Myocyte (in vitro differentiated cells): ENCODE measurements at regions not wholly inside any gene's neighbourhood (a gene's known extent, or its start where the extent isn't known, plus 50 kb on each side); places are given as distances from the start of the nearest gene placed in this dataset.
"Not testable (repeated sequence)": the region's sequence is repeated elsewhere in the genome, so short reads cannot be mapped to it uniquely, and the experiment has no call there.

Experiments
- DNase-seq: peaks from one replicate; pipeline ENCODE4 v3.0.0-alpha.2; 2012; ENCODE audit warnings: low read depth

DNA sequence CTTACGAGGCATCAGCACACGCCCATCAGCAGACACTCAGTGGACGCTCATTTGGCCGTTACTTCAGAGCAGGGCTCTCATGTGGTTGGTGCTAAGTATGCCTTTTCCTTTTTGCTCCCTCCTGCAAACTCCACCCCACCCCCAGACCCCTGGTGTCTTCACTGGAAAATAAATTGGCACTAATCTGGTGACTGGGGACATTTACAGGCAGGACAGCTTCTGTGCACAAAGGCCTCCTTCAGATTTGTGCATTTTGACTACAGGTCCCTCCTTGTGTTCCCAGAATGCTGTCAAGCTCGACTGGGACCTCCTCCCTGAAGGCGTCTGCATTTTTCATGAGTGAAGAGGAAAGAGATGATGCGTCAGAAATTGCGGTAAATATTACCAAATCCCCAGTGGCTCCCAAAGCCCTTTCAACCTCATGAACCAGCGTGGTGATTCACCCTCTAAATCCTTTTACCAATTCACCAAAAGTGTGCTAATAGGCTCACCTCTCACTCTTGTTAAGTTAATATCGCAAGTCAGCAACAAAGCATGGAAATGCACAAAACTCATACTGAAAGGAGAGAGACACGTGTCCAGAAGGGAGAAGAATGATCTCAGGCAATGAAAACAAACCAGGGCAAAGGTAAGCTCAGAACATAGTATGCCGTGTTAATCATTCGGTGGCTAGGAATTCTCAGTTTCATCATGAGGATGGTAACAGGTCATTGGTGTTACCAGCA is 119.0 kb downstream of the NKX6-1 start:
- DNase-seq, result no peak

DNA sequence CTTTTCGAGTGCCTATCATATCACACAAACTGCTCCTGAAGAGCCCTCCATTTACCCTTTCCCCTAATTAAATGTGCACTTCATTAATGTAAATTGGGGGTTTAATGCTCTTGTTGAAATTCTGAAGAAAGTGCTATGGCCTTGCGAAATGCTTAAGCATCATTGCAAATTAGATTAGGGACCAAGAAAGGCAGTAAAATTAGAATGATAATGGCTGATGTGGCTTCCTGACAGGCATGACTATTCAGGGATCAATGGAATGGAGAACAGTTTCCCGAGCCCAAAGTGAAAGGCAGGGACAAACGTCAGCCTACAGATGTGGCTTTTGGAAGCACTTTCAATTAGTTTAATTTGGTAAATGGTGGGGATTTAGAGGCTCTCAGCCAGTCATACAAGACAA is 120.1 kb downstream of the NKX6-1 start:
- DNase-seq, result no peak

DNA sequence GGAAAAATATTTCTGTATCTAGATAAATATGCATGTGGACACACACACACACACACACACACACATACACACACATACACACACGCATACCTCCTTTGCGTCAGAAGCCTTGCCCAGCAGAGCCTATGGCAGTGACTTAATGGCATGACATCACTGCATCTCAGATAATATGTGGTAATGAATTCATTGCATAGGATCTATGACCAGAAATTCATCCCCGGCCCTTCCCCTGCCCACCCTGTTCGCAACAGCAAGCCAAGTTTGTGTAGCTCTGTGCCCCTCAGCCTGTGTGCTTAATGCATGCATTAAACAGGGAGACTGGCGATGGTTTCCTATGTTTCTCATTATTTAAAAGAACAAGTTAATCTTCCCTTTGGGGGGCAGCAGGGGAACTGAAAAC is 120.7 kb downstream of the NKX6-1 start:
- DNase-seq, result no peak

DNA sequence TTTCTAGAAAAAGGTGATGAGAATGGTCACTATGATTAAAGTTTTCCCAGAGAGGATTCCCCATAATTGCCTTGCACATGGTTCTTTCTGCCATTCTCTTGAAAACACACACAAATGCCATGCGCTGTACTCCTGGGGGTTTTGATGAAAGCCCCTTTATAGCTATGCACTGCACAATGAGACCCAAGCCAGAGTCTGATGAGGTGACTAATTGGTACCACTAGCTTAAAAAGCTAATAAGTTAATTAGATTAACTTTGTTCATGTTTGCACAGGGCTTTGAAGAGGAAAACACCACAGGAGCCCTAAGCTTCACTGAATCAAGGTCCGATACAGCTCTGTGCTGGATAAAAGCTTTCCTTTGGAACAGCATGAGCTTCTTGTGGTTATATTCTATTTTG is 132.2 kb downstream of the NKX6-1 start:
- DNase-seq, result no peak

DNA sequence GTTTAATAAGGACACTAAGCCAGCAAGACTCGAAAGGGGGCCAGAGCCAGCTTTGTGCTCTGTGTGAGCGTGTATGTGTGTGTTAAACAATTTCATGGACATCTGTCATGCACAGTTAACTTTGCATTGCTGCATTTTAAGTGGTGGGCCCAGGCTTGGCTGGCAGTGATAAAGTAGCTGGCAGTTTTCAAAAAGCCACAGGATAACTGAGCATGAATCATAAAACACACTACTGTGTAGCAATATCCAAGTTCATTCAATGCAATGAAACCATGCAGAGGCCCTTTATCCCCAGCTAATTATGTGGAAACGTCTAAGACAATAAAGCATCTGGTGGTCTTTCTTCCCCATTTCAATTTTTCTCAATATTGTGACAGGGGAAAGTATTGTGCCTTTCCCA is 132.9 kb downstream of the NKX6-1 start:
- DNase-seq, result no peak

DNA sequence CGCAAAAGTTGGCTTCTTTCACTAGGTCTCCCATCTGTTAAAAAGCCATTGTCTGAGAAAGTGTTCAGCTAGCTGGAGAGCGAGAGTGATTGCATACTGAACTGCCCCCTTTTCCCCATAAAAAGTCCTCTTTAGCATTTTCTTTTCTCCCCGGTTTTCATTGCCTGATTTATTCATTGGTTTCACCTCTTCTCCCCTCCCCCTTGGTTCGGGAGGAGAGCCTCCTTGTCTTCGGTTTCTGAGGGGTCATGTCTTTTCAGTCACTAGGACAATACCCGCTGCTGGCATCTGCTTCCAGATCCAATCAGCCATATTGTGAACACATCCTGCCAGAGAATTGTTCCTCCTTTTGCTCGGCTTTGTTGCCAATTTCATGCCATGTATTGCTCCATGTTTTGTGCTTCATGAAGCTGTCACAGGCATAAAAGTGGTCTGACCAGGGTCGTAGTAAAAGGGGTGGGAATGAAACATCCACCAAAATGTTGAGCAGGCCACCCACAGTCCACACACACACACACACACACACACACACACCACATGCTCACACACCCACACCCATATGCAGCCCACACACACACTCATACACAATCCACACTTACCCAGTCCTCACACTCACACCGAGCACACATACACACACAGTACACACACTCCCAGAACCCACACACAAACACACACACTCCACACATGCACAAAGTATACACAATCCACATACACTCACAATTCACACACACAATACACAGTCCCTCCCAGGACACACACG is 136.0 kb downstream of the NKX6-1 start:
- DNase-seq, result no peak

DNA sequence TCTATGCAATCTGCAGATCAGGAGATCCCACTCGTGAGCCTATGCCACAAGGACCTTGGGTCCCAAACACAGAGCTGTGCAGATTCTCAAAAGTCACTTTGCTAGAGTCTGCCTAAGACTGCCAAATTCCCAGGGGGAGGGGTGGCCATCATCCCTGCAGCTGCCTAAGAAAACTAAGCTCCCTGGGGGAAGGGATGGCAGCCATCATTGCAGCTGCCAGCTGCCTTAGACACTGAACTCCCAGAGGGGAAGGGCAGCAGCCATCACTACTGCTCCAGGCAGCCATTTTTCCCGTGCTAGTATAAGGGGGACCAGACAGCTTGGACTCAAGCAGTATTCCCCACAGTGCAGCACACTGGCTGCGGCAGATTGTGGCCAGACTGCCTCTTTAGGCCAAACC is 156.9 kb downstream of the NKX6-1 start:
- no peak for DNase-seq

DNA sequence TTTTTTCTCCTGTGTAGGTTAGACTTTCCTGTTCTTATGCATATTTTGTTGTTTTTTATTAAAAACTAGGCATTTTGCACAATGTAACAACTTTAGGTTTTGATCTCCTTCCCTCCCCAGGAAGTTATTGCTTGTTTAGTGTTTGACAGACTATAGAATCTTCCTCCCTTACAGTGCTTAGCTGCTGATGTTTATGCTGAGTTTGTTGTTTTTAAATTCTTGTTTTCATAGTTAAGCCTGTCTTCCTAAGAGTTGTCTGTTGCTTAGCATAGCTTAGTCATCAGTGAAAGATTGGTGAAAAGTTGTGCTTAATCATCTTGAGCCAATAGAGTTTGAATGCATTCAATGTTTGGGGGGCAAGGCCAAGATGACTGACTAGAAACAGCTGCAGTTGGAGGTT is 157.5 kb downstream of the NKX6-1 start:
- DNase-seq, result no peak

DNA sequence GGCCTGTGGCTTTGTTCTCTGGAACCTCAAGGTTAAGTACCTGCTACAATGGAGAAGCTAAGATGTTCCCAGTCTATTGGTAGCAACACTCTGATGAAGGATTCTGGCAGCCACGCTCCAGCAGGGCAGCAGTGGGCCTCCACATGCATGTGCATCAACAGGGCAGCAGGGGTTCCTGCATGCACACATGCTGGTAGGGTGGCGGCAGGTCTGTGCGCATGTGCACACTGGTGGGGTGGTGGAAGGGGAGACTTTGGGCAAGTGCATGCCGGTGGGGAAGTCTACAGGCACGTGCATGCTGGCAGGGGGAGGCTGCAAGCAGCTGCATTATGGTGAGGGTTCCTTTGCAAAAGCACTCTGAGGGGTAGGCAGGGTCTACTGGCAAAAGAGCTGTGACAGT is 160.7 kb downstream of the NKX6-1 start:
- no peak for DNase-seq

DNA sequence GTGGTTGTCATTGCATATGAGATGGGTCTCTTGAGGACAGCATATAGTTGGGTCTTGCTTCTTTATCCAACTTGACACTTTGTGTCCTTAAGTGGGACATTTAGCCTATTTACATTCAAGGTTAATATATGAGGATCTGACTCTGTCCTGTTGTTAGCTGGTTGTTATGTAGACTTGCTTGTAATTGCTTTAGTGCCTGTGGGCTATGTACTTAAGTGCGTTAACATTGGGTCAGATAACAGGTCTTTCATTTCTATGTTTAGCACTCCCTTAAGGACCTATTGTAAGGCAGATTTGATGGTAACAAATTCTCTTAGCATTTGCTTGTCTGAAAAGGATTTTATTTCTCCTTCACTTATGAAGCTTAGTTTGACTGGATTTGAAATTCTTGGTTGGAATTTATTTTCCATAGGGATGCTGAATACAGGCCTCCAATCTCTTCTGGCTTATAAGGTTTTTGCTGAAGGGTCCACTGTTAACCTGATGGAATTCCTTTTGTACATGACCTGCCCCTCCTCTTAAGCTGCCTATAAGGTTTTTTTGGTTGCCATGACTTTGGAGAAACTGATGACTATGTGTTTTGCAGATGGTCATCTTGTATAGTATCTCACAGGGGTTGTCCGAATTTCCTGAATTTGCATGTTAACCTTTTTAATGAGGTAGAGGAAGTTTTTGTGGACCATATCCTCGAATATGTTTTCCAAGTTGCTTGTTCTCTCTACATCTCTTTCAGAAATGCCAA is 162.0 kb downstream of the NKX6-1 start:
- DNase-seq, result no peak

DNA sequence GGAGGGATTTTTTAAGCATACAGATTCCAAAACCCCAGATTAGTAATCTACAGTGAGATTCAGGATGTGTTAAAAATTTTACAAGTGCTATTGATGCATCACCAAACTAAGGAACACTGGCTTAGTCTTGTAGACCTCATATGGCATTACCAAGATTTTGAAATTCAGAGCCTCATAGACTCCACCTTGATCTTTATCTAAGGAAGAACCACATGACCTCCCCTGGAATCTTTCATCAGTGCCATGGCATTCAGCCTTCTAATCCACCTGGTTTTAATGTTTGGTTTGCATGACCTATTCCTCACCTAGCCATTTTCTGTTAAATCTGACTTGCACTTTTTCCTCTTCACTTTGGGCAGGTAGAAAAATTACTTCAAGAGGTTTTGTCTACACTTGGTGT is 171.6 kb downstream of the NKX6-1 start:
- no peak for DNase-seq

DNA sequence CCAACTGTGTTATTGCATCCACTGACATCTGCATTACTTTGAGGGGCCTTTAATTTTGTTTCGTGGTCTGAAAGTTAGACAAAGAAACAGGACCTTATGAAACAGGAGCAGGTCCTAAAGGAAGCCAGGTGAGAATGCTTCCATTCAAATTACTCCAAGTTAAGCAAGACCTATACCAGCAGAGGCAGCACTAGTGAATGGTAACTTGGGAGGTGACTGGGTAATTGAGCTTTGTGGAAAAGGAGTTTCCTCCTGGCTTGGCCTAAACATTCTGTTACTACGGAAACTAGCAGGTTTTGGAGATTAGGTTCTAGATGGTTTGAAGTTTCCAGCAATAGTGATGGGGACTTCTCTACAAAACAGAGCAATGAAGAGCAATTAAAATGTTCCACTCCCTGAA is 173.5 kb downstream of the NKX6-1 start:
- no peak for DNase-seq

DNA sequence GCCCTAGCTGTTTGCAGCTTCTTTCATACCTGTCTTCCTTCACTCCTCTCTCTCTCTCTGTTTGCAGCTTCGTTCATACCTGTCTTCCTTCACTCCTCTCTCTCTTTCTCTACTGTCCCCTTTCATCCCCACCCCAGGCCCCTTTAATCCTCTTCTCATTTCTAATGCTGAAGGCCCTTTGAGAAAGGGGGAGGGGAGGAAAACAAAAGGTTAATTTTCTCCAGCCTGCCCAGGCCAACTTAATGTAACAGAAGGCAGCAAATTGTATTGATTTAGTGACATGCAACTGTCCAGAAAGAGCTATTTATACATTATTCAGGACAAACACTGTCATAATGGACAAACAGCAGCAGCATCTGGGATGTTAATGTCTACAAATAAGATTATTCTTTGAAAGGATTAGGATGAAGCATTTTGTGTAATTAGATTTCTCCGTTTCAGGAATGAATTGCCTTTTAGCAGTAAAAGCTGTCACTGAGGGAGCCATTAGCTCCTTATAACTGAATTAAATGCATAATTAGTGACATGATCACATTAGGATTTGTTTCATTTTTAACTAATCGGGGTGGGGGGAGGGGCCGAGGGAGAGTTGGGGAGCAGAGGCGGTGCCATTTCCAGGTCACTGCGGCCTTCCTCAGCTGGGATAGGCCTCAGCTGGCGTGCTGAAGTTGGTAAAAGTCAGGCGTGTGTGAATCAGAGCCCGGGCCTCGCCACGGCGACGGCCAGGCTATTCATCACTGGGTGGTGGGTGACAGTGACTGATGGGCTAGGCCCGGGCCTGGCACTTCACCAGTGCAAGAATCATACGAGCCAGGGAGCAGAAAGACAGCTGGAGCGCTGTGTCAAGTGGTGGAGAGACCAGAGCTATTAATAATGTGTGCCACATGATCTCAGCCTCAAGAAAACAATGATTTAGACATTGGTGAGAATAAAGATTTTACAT is 174.5 kb downstream of the NKX6-1 start:
- DNase-seq, result peak; percentile 92

DNA sequence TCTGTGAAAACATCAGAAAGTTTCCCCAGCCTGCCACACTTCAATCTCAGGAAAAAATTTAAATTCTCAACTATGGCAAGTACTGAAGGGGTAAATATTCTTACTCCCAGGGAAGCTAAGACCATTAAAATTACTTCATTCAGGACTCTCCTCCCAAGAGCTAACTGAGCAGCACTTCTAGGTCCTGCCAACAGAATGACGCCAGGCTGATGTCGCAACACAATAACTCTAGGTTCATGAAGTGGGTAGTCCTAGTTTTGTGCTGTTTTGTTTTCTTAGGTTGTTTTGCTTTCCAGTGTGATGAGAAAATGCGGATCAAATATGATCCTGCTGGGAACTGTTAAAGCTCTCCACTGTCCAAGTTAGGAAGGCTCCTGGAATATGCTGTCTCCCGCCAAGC is 180.0 kb downstream of the NKX6-1 start:
- peak; percentile 5 for DNase-seq

DNA sequence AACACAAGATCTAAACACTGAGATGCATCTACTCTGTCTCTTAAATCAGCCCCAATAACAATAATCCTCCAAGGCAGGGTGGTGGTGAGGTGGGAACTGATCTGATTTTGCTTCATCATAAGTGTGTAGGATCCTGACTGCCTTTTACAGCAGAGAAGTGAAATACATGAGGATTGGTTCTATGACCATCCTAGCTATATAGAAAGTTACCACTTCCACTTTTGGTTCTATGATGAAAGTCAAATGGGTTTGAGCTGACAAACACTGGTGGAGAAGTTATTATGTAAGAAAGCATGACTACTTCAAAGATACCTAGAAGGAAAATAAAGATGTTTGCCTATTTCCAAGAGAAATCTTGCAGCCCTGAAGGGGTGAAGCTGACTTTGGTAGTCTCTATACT is 181.6 kb downstream of the NKX6-1 start:
- no peak for DNase-seq

DNA sequence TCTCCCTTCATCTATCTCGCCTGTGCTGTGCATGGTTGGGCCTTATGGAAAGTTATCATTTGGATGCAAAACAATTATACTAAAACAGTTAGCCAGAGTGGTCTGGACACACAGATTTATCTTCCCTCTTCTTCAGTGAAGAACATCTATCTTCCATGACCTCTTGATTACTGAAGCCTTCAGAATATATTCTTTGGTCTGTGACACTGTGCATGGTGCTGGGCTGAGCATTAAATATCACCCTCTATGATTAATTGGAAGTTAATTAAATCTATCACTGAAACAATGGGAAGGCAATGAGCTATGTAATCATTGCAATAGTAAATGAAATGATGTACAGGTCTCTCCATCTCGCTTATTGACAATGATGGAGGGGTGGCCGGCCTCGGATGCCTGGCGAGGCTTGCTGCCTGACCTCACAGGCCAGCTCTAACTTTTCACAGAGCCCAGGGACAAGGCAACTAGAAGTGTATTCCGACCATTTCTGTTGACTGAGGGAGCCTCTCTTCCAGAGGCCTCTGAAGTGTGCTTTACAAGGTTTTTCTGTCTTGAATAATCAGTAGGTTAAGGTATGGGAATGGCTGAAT is 186.6 kb downstream of the NKX6-1 start:
- no peak for DNase-seq

DNA sequence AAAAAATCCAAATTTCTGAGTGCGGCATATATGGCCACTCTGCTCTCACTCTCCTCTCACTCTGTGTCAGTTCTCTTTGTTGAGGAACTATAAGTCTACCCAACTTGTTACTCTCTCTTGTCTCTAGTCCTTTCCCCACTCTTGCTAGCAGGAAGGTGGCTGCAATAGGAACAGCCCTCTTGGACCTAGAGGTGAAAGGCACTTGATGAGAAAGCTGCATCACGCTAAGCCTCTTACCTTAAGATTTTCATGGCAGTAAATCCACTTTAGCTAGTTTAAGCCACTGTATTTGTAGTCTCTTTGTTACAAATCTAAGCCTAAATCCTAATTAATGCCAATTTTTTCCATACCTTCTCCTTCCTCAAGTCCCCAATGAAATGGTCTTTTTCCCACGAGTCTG is 189.9 kb downstream of the NKX6-1 start:
- DNase-seq, result no peak

DNA sequence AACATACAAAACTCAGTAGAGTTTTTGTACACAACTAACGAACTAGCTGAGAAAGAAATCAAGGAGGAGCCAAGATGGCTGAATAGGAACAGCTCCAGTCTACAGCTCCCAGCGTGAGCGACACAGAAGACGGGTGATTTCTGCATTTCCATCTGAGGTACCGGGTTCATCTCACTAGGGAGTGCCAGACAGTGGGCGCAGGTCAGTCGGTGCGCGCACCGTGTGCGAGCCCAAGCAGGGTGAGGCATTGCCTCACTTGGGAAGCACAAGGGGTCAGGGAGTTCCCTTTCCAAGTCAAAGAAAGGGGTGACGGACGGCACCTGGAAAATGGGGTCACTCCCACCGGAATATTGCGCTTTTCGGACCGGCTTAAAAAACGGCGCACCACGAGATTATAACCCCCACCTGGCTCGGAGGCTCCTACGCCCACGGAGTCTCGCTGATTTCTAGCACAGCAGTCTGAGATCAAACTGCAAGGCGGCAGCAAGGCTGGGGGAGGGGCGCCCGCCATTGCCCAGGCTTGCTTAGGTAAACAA is 200.3 kb downstream of the NKX6-1 start:
- not testable (repeated sequence) for DNase-seq

DNA sequence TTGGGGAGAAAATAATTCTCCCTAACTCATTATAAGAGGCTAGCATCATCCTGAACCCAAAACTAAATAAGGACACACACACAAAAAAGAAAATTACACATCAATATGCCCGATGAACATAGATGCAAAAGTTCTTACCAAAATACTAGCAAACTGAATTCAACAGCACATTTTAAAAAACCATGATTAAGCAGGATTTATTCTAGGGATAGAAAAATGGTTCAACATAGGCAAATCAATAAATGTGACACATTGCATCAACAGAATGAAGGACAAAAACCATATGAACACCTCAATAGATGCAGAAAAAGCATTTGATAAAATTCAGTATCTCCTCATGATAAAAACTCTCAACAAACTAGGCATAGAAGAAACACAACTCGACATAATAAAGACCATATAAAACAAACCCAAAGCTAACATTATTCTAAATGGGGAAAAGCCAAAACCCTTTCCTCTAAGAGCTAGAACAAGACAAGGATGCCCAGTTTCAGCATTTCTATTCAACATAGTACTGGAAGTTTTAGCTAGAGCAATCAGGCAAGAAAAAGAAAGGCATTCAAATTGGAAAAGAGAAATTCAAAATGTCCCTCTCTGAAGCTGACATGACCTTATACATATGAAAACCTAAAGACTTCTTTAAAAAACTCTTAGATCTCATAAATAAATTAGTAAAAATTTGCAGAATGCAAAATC is 200.9 kb downstream of the NKX6-1 start:
- DNase-seq, result no peak

DNA sequence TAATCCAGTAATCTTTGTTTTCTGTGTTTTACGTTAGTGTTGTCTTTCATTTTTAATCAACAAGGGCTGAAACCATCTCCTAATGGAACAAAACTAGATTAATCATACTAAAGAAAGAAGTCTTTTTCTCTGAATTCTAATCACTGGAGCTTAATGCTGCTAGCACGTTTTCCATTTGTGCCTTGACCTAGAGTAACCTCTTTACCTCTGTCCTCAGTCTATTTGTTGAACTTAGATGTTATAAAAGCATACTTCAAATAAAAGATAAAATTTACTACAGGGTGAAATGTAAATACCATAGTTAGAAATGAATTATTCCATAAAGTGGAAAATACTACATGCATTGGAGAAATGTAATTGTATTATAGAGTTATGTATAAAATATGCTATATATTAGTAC is 207.1 kb downstream of the NKX6-1 start:
- DNase-seq, result no peak
